GM12878 (cell line): ENCODE measurements at regions not wholly inside any gene's neighbourhood (a gene's known extent, or its start where the extent isn't known, plus 50 kb on each side); places are given as distances from the start of the nearest gene placed in this dataset.

ENCODE experiments used
- ATAC-seq: fragments of 200-7000 bp; cut with Tn5 transposase; 3 replicates; pipeline ENCODE4 v1.9.1; 2020; ENCODE audit warnings: mild to moderate bottlenecking, moderate library complexity
- BruUV-seq: library from RNA; stranded (reverse); fragments of 400-500 nt; replicated peaks from 2 replicates; lab custom pipeline; 2021; lab: Mats Ljungman, UMichigan
- CTCF ChIA-PET: fragments of 300-600 bp; sonication (Branson Sonifier 250); formaldehyde crosslinking; extraction: SDS; loops from one replicate; lab custom pipeline; 2021; ENCODE audit warnings: inconsistent platforms; lab: Yijun Ruan, JAX
- POLR2A ChIA-PET: fragments of 350-600 bp; formaldehyde crosslinking; extraction: SDS; loops from one replicate; lab custom pipeline; 2021; ENCODE audit warnings: inconsistent platforms; lab: Charles Lee
- RAD21 ChIA-PET: fragments of 300-600 bp; sonication (Branson Sonifier 250); formaldehyde crosslinking; loops from one replicate; lab custom pipeline; 2023; ENCODE audit warnings: antibody characterized with exemption; ENCODE audit not compliant: unreplicated experiment; lab: Charles Lee
- SMC1A ChIA-PET: fragments of 300-600 bp; sonication (Branson Sonifier 250); formaldehyde crosslinking; loops from one replicate; lab custom pipeline; 2023; ENCODE audit not compliant: unreplicated experiment, uncharacterized antibody; lab: Charles Lee
- DNase-seq: peaks from one replicate; pipeline ENCODE4 v3.0.0-alpha.2; 2011; ENCODE audit warnings: low read depth, low spot score
- FAIRE-seq: peaks from 3 replicates; lab custom pipeline; 2011; peaks lifted over from hg19 to GRCh38; lab: Jason Lieb, UNC
- H2AFZ ChIP-seq: 2 replicates; pipeline ENCODE4 v1.6.0; 2011; ENCODE audit warnings: low read depth, low read length, control low read depth; ENCODE audit not compliant: control insufficient read depth
- H3K27ac ChIP-seq: 2 replicates; pipeline ENCODE4 v1.5.1; 2011; ENCODE audit warnings: control low read depth; ENCODE audit not compliant: control insufficient read depth, insufficient read depth
- H3K27me3 ChIP-seq, 2 experiments: replicated peaks in 1 of 2; 2 replicates each; pipeline versions ENCODE4 v1.6.0 to v1.6.1; 2011; ENCODE audit warnings: low read length in 1 of 2; ENCODE audit not compliant: control insufficient read depth in 2 of 2, insufficient read depth in 2 of 2
- H3K36me3 ChIP-seq, 2 experiments: 2 replicates each; pipeline ENCODE4 v1.5.1; 2011; ENCODE audit warnings: low read length in 1 of 2; ENCODE audit not compliant: control insufficient read depth in 2 of 2, insufficient read depth in 2 of 2
- H3K4me1 ChIP-seq: 2 replicates; pipeline ENCODE4 v1.6.1; 2011; ENCODE audit warnings: mild to moderate bottlenecking, low read length, moderate library complexity, mixed read lengths; ENCODE audit not compliant: control insufficient read depth, insufficient read depth
- H3K4me2 ChIP-seq: 2 replicates; pipeline ENCODE4 v1.6.0; 2011; ENCODE audit warnings: control low read depth; ENCODE audit not compliant: control insufficient read depth, insufficient read depth
- H3K4me3 ChIP-seq: fragments of 200-600 bp; sonication (generic); 2 replicates; pipeline ENCODE4 v1.5.1; 2016
- H3K79me2 ChIP-seq: 2 replicates; pipeline ENCODE4 v1.6.0; 2011; ENCODE audit warnings: low read length; ENCODE audit not compliant: control insufficient read depth, insufficient read depth
- H3K9ac ChIP-seq: 2 replicates; pipeline ENCODE4 v1.8.0; 2011; ENCODE audit warnings: low read length, control low read depth, mixed read lengths; ENCODE audit not compliant: control insufficient read depth, insufficient read depth
- H3K9me3 ChIP-seq: replicated peaks from 3 replicates; pipeline ENCODE4 v1.5.1; 2011; ENCODE audit warnings: mild to moderate bottlenecking, low read length; ENCODE audit not compliant: control insufficient read depth, insufficient read depth
- H4K20me1 ChIP-seq: 2 replicates; pipeline ENCODE4 v1.6.0; 2011; ENCODE audit not compliant: control insufficient read depth, insufficient read depth
- ATF7 ChIP-seq: fragments of 450-650 bp; IDR thresholded peaks from 2 replicates; pipeline ENCODE4 v1.6.1; 2016; ENCODE audit warnings: low read depth, mild to moderate bottlenecking
- CHD2 ChIP-seq: IDR thresholded peaks from 2 replicates; pipeline ENCODE4 v1.6.1; 2011; ENCODE audit warnings: low read depth, low read length, improper control_type of control experiment, borderline replicate concordance
- CREM ChIP-seq: IDR thresholded peaks from 2 replicates; pipeline ENCODE4 v1.6.1; 2014; ENCODE audit warnings: antibody characterized with exemption, low read depth
- HCFC1 ChIP-seq: fragments of 150-350 bp; IDR thresholded peaks from 2 replicates; pipeline ENCODE4 v1.6.1; 2014; ENCODE audit warnings: low read length
- POLR2AphosphoS5 ChIP-seq: IDR thresholded peaks from 2 replicates; pipeline ENCODE4 v1.6.1; 2011; ENCODE audit warnings: mild to moderate bottlenecking, low read length, inconsistent platforms
- SIX5 ChIP-seq: IDR thresholded peaks from 2 replicates; pipeline ENCODE4 v1.6.1; 2011; ENCODE audit warnings: mild to moderate bottlenecking, low read depth, low read length, moderate library complexity; ENCODE audit not compliant: severe bottlenecking
- STAT3 ChIP-seq: IDR thresholded peaks from 2 replicates; pipeline ENCODE4 v1.6.1; 2011; ENCODE audit warnings: low read depth, low read length, improper control_type of control experiment
- TCF7 ChIP-seq: IDR thresholded peaks from 2 replicates; pipeline ENCODE4 v1.6.1; 2014; ENCODE audit warnings: antibody characterized with exemption, borderline replicate concordance
- ZBED1 ChIP-seq: IDR thresholded peaks from 2 replicates; pipeline ENCODE4 v1.6.1; 2016; ENCODE audit warnings: borderline replicate concordance
- WGBS: methylation state at CpG from one replicate; pipeline ENCODE4 v1.1.6; 2016; ENCODE audit warnings: low lambda C conversion rate; ENCODE audit not compliant: insufficient replicate concordance, insufficient coverage; ENCODE audit errors: missing lambda C conversion rate; 5-methylcytosine and 5-hydroxymethylcytosine counted together
- in situ Hi-C: fragments of 300-500 bp; cut with MboI; formaldehyde crosslinking; loops from 9 replicates; pipeline ENCODE4 v1.14.3; 2018; ENCODE audit warnings: mixed read lengths
- intact Hi-C: fragments of 100-400 bp; cut with micrococcal nuclease; formaldehyde crosslinking; loops from one replicate; pipeline ENCODE4 v1.14.2; 2022; ENCODE audit not compliant: unreplicated experiment
- TF ChIP-seq, protein P1 (sequence below): fragments of 450-650 bp; IDR thresholded peaks from 2 replicates; pipeline ENCODE4 v1.6.1; 2016; ENCODE audit warnings: mild to moderate bottlenecking, moderate library complexity, borderline replicate concordance
- TF ChIP-seq, protein P2 (sequence below): IDR thresholded peaks from 2 replicates; pipeline ENCODE4 v1.6.1; 2012; ENCODE audit warnings: low read depth, low read length, improper control_type of control experiment
- TF ChIP-seq, protein P3 (sequence below): IDR thresholded peaks from 2 replicates; pipeline ENCODE4 v1.6.1; 2011; ENCODE audit warnings: borderline replicate concordance, low read depth, mild to moderate bottlenecking, moderate library complexity, low read length; ENCODE audit not compliant: insufficient read depth, poor library complexity, severe bottlenecking
- TF ChIP-seq, protein P4 (sequence below): IDR thresholded peaks from 2 replicates; pipeline ENCODE4 v1.6.1; 2012; ENCODE audit warnings: low read length, inconsistent platforms
- TF ChIP-seq, protein P5 (sequence below): fragments of 450-650 bp; IDR thresholded peaks from 2 replicates; pipeline ENCODE4 v1.6.1; 2018; ENCODE audit warnings: mild to moderate bottlenecking, low read depth, moderate library complexity; ENCODE audit not compliant: partially characterized antibody

DNA sequence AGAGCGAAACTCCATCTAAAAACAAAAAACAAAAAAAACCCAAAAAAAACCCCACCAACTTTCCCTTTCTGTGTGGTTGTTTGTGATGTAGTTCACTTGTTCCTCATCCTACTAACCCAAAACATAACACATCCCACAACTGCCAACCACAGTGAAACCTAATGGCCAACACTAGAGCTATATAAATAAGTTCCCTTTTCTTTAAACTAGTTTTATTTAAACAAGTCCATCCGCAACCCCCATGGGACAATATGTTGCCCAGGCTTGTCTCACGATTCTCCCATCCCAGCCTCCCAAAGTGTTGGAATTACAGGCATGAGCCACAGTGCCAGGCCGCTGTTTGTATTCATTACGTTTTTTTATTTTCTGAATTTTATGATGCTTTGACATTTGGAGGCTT lies 71.2 kb upstream of the ADGRE5 start:
- Histone ChIP-seq H3K27ac (no peak overlapping the region), H2AFZ (no peak overlapping the region; the same call in 1 of the 2 replicates), H3K4me1 (peaks cover 19% of the 10 kb centered on the region), H3K4me2 (no peak overlapping the region; the same call in 1 of the 2 replicates), H3K4me3 (no peak overlapping the region), H3K9ac (no peak overlapping the region), H3K36me3 (no peaks in the 10 kb centered on the region), H4K20me1 (no peaks in the 10 kb centered on the region), H3K27me3 (no peaks in the 10 kb centered on the region), H3K9me3 (peaks cover 1% of the 10 kb centered on the region; the same call in 2 of the 3 replicates), H3K79me2 (no peaks in the 10 kb centered on the region)
- SMC1A ChIA-PET = interaction anchor here (0.6 to 1.2 kb wide), 4 partner anchors 11 to 173 kb away, joined by 3 to 5 read pairs (median 3); no protein-coding TSS in a partner anchor
- in situ Hi-C loops = no loop called here
- DNase-seq = peak; percentile 68
- intact Hi-C loops = no loop called here
- CTCF ChIA-PET = interaction anchor here (0.6 to 1.5 kb wide), 5 partner anchors 9 to 251 kb away, joined by 3 to 5 read pairs (median 3); partner anchors contain the start of gene ASF1B
- ATAC-seq = peak; percentile 95
- no TSS peak for BruUV-seq
- RAD21 ChIA-PET = interaction anchor here (0.6 to 2.4 kb wide), 3 partner anchors 21 to 110 kb away, joined by 3 to 10 read pairs (median 3); no protein-coding TSS in a partner anchor
- POLR2A ChIA-PET = interaction anchor here (0.6 to 0.8 kb wide), 4 partner anchors 70 to 462 kb away, joined by 3 to 6 read pairs (median 3); no protein-coding TSS in a partner anchor
- WGBS = 16% methylated on average over 5 of the region's 5 CpGs
- FAIRE-seq = peak; percentile 7
- TF ChIP-seq, protein P1, sequence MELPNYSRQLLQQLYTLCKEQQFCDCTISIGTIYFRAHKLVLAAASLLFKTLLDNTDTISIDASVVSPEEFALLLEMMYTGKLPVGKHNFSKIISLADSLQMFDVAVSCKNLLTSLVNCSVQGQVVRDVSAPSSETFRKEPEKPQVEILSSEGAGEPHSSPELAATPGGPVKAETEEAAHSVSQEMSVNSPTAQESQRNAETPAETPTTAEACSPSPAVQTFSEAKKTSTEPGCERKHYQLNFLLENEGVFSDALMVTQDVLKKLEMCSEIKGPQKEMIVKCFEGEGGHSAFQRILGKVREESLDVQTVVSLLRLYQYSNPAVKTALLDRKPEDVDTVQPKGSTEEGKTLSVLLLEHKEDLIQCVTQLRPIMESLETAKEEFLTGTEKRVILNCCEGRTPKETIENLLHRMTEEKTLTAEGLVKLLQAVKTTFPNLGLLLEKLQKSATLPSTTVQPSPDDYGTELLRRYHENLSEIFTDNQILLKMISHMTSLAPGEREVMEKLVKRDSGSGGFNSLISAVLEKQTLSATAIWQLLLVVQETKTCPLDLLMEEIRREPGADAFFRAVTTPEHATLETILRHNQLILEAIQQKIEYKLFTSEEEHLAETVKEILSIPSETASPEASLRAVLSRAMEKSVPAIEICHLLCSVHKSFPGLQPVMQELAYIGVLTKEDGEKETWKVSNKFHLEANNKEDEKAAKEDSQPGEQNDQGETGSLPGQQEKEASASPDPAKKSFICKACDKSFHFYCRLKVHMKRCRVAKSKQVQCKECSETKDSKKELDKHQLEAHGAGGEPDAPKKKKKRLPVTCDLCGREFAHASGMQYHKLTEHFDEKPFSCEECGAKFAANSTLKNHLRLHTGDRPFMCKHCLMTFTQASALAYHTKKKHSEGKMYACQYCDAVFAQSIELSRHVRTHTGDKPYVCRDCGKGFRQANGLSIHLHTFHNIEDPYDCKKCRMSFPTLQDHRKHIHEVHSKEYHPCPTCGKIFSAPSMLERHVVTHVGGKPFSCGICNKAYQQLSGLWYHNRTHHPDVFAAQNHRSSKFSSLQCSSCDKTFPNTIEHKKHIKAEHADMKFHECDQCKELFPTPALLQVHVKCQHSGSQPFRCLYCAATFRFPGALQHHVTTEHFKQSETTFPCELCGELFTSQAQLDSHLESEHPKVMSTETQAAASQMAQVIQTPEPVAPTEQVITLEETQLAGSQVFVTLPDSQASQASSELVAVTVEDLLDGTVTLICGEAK = peak; percentile 64; the same call in 1 of the 2 replicates
- TF ChIP-seq, protein P2, sequence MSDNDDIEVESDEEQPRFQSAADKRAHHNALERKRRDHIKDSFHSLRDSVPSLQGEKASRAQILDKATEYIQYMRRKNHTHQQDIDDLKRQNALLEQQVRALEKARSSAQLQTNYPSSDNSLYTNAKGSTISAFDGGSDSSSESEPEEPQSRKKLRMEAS = no peak
- TF ChIP-seq TCF7 = no peak; the same call in 1 of the 2 replicates
- no peak for TF ChIP-seq CHD2
- peak; percentile 74 for TF ChIP-seq ATF7
- TF ChIP-seq CREM = no peak
- no peak for TF ChIP-seq STAT3
- no peak for TF ChIP-seq ZBED1
- TF ChIP-seq, protein P3, sequence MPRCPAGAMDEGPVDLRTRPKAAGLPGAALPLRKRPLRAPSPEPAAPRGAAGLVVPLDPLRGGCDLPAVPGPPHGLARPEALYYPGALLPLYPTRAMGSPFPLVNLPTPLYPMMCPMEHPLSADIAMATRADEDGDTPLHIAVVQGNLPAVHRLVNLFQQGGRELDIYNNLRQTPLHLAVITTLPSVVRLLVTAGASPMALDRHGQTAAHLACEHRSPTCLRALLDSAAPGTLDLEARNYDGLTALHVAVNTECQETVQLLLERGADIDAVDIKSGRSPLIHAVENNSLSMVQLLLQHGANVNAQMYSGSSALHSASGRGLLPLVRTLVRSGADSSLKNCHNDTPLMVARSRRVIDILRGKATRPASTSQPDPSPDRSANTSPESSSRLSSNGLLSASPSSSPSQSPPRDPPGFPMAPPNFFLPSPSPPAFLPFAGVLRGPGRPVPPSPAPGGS = peak; percentile 70
- TF ChIP-seq SIX5 = no peak
- TF ChIP-seq HCFC1 = no peak
- TF ChIP-seq, protein P4, sequence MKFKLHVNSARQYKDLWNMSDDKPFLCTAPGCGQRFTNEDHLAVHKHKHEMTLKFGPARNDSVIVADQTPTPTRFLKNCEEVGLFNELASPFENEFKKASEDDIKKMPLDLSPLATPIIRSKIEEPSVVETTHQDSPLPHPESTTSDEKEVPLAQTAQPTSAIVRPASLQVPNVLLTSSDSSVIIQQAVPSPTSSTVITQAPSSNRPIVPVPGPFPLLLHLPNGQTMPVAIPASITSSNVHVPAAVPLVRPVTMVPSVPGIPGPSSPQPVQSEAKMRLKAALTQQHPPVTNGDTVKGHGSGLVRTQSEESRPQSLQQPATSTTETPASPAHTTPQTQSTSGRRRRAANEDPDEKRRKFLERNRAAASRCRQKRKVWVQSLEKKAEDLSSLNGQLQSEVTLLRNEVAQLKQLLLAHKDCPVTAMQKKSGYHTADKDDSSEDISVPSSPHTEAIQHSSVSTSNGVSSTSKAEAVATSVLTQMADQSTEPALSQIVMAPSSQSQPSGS = peak; percentile 37; the same call in 1 of the 2 replicates
- TF ChIP-seq POLR2AphosphoS5 = no peak
- TF ChIP-seq, protein P5, sequence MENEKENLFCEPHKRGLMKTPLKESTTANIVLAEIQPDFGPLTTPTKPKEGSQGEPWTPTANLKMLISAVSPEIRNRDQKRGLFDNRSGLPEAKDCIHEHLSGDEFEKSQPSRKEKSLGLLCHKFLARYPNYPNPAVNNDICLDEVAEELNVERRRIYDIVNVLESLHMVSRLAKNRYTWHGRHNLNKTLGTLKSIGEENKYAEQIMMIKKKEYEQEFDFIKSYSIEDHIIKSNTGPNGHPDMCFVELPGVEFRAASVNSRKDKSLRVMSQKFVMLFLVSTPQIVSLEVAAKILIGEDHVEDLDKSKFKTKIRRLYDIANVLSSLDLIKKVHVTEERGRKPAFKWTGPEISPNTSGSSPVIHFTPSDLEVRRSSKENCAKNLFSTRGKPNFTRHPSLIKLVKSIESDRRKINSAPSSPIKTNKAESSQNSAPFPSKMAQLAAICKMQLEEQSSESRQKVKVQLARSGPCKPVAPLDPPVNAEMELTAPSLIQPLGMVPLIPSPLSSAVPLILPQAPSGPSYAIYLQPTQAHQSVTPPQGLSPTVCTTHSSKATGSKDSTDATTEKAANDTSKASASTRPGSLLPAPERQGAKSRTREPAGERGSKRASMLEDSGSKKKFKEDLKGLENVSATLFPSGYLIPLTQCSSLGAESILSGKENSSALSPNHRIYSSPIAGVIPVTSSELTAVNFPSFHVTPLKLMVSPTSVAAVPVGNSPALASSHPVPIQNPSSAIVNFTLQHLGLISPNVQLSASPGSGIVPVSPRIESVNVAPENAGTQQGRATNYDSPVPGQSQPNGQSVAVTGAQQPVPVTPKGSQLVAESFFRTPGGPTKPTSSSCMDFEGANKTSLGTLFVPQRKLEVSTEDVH = no peak
